K562 (cell line): ENCODE measurements at regions not wholly inside any gene's neighbourhood (a gene's known extent, or its start where the extent isn't known, plus 50 kb on each side); places are given as distances from the start of the nearest gene placed in this dataset.

ENCODE experiments used
- ATAC-seq: fragments of 200-7000 bp; cut with Tn5 transposase; 3 replicates; pipeline ENCODE4 v1.9.1; 2020; ENCODE audit warnings: moderate library complexity
- BruUV-seq: library from RNA; stranded (reverse); fragments of 400-500 nt; replicated peaks from 2 replicates; lab custom pipeline; 2021; lab: Mats Ljungman, UMichigan
- CTCF ChIA-PET: fragments of 300-600 bp; formaldehyde crosslinking; extraction: SDS; loops from one replicate; lab custom pipeline; 2021; ENCODE audit warnings: low intra/inter-chr PET ratio; lab: Yijun Ruan, JAX
- POLR2A ChIA-PET: fragments of 300-600, 350-650 bp; sonication (Branson Sonifier 250); formaldehyde crosslinking; extraction: SDS; loops from one replicate; lab custom pipeline; 2021; ENCODE audit warnings: antibody characterized with exemption, inconsistent platforms; lab: Yijun Ruan, JAX
- DNase-seq, 4 experiments: peaks; one replicate each; pipeline versions ENCODE4 v3.0.0 to v3.0.0-alpha.2; 2011 to 2018; ENCODE audit warnings: low spot score in 3 of 4, mixed read lengths in 3 of 4; ENCODE audit errors: extremely low read depth in 1 of 4
- FAIRE-seq: peaks from 2 replicates; lab custom pipeline; 2011; peaks lifted over from hg19 to GRCh38; lab: Jason Lieb, UNC
- H2AFZ ChIP-seq: 2 replicates; pipeline ENCODE4 v1.6.0; 2011; ENCODE audit warnings: low read depth, low read length, control low read depth, inconsistent platforms
- H3K27ac ChIP-seq: fragments of 200-600 bp; 3 replicates; pipeline ENCODE4 v1.8.0; 2011; ENCODE audit warnings: low read depth, mild to moderate bottlenecking, control low read depth, inconsistent platforms, low read length, moderate library complexity, mixed read lengths; ENCODE audit errors: extremely low read depth
- H3K27me3 ChIP-seq, 2 experiments: fragments of 300-600 bp in 1 of 2; 2 replicates in 1 of 2; 3 replicates in 1 of 2; pipeline versions ENCODE4 v1.6.0 to v1.8.0; 2011; ENCODE audit warnings: inconsistent platforms in 2 of 2, low read length in 2 of 2, mild to moderate bottlenecking in 1 of 2, mixed read lengths in 1 of 2, moderate library complexity in 1 of 2; ENCODE audit not compliant: control insufficient read depth in 2 of 2, insufficient read depth in 2 of 2
- H3K36me3 ChIP-seq: fragments of 300-600 bp; 3 replicates; pipeline ENCODE4 v1.8.0; 2011; ENCODE audit warnings: mild to moderate bottlenecking, low read length, inconsistent platforms; ENCODE audit not compliant: control insufficient read depth, insufficient read depth
- H3K4me1 ChIP-seq, 2 experiments: fragments of 200-600 bp in 1 of 2; replicated peaks in 1 of 2; 2 replicates in 1 of 2; 3 replicates in 1 of 2; pipeline versions ENCODE4 v1.5.1 to v1.8.0; 2011; ENCODE audit warnings: inconsistent platforms in 2 of 2, low read length in 2 of 2, mild to moderate bottlenecking in 1 of 2, mixed read lengths in 1 of 2, moderate library complexity in 1 of 2; ENCODE audit not compliant: control insufficient read depth in 2 of 2, insufficient read depth in 2 of 2
- H3K4me2 ChIP-seq: 2 replicates; pipeline ENCODE4 v1.6.1; 2011; ENCODE audit warnings: low read length, control low read depth, inconsistent platforms, mixed read lengths; ENCODE audit not compliant: insufficient read depth
- H3K4me3 ChIP-seq: fragments of 200-600 bp; sonication (generic), shearing (Covaris generic); 2 replicates; pipeline ENCODE4 v1.5.1; 2016; ENCODE audit warnings: control low read depth, inconsistent platforms
- H3K79me2 ChIP-seq: fragments of 200-600 bp; 3 replicates; pipeline ENCODE4 v1.8.0; 2011; ENCODE audit warnings: low read length, inconsistent platforms; ENCODE audit not compliant: control insufficient read depth, insufficient read depth
- H3K9ac ChIP-seq, 2 experiments: 2 replicates each; pipeline versions ENCODE4 v1.6.0 to v1.6.1; 2011; ENCODE audit warnings: low read depth in 2 of 2, low read length in 2 of 2, control low read depth in 1 of 2, inconsistent platforms in 1 of 2, mild to moderate bottlenecking in 1 of 2, mixed read lengths in 1 of 2; ENCODE audit not compliant: insufficient read depth in 1 of 2
- H3K9me1 ChIP-seq: one replicate; pipeline ENCODE4 v1.6.0; 2011; ENCODE audit warnings: inconsistent platforms, mild to moderate bottlenecking, low read length, moderate library complexity; ENCODE audit not compliant: control insufficient read depth, insufficient read depth
- H3K9me3 ChIP-seq: replicated peaks from 2 replicates; pipeline ENCODE4 v1.5.1; 2011; ENCODE audit warnings: low read depth, low read length, inconsistent platforms; ENCODE audit not compliant: control insufficient read depth, insufficient read depth
- H4K20me1 ChIP-seq: replicated peaks from 2 replicates; pipeline ENCODE4 v1.6.1; 2011; ENCODE audit warnings: low read length, inconsistent platforms, mixed read lengths; ENCODE audit not compliant: control insufficient read depth, insufficient read depth
- CSDE1 ChIP-seq, 2 experiments: fragments of 450-650 bp; IDR thresholded peaks; 2 replicates each; pipeline ENCODE4 v1.6.1; 2016; ENCODE audit warnings: mild to moderate bottlenecking in 1 of 2
- FOXK2 ChIP-seq, 2 experiments: fragments of 450-650 bp; IDR thresholded peaks in 1 of 2; conservative IDR thresholded peaks in 1 of 2; 2 replicates each; pipeline ENCODE4 v1.6.1; 2016; ENCODE audit warnings: low read depth in 2 of 2, mild to moderate bottlenecking in 1 of 2
- HBP1 ChIP-seq: fragments of 450-650 bp; formaldehyde crosslinking; IDR thresholded peaks from 2 replicates; pipeline ENCODE4 v1.4.0; 2022; ENCODE audit warnings: missing genetic modification characterization
- KLF13 ChIP-seq: fragments of 450-650 bp; IDR thresholded peaks from 2 replicates; pipeline ENCODE4 v1.6.1; 2016; ENCODE audit warnings: missing genetic modification characterization, low read depth, mild to moderate bottlenecking, missing compliant biosample characterization, moderate library complexity, borderline replicate concordance
- MXI1 ChIP-seq: IDR thresholded peaks from 2 replicates; pipeline ENCODE4 v1.6.1; 2011; ENCODE audit warnings: low read depth, mild to moderate bottlenecking, improper control_type of control experiment, low read length
- NBN ChIP-seq: fragments of 450-650 bp; IDR thresholded peaks from 2 replicates; pipeline ENCODE4 v1.6.1; 2016; ENCODE audit warnings: low read depth, mild to moderate bottlenecking
- OTX1 ChIP-seq: fragments of 450-650 bp; formaldehyde crosslinking; IDR thresholded peaks from 2 replicates; pipeline ENCODE4 v1.4.0; 2022; ENCODE audit warnings: mild to moderate bottlenecking
- PHF21A ChIP-seq: fragments of 450-650 bp; IDR thresholded peaks from 2 replicates; pipeline ENCODE4 v1.6.1; 2017; ENCODE audit warnings: low read depth, borderline replicate concordance
- ZNF311 ChIP-seq: fragments of 250-450 bp; sonication (Bioruptor Pico); IDR thresholded peaks from 2 replicates; pipeline ENCODE4 v1.4.0; 2020; ENCODE audit warnings: mild to moderate bottlenecking, moderate library complexity
- WGBS: fragments of 100-300 bp; shearing (Covaris generic); methylation state at CpG from one replicate; pipeline ENCODE4 v1.1.6; 2016; ENCODE audit warnings: low coverage, mixed read lengths; ENCODE audit not compliant: insufficient coverage; ENCODE audit errors: missing lambda C conversion rate; 5-methylcytosine and 5-hydroxymethylcytosine counted together
- in situ Hi-C: fragments of 300-500 bp; cut with MboI; formaldehyde crosslinking; loops from 4 replicates; pipeline ENCODE4 v1.15.0; 2018; ENCODE audit warnings: inconsistent platforms, mixed read lengths
- intact Hi-C: fragments of 100-400 bp; cut with micrococcal nuclease; formaldehyde crosslinking; loops from 2 replicates; pipeline ENCODE4 v1.14.2; 2022

- H3K9me1 ChIP-seq = no peaks in the 10 kb centered on the region
- H3K9me3 ChIP-seq = no peaks in the 10 kb centered on the region
- H3K36me3 ChIP-seq = no peaks in the 10 kb centered on the region
- H2AFZ ChIP-seq = no peak overlapping the region
- H3K27ac ChIP-seq = no peak overlapping the region
- H3K4me3 ChIP-seq = no peak overlapping the region
- CTCF ChIA-PET = no interaction called here
- FAIRE-seq (no peak), DNase-seq (no peak), ATAC-seq (no peak)
- no peak overlapping the region for H3K9ac ChIP-seq
- no peaks in the 10 kb centered on the region for H3K79me2 ChIP-seq
- intact Hi-C loops = no loop called here
- in situ Hi-C loops = no loop called here
- no TSS peak for BruUV-seq
- H3K27me3 ChIP-seq = no peaks in the 10 kb centered on the region
- POLR2A ChIA-PET = no interaction called here
- no peaks in the 10 kb centered on the region for H3K4me1 ChIP-seq
- no peak for TF ChIP-seq KLF13 (tag)
- no peak for TF ChIP-seq NBN
- no peak for TF ChIP-seq CSDE1 (IDR thresholded peaks at IDR 0.05)
- no peak for TF ChIP-seq MXI1
- no peak for TF ChIP-seq OTX1 (CRISPR knock-in tag)
- no peak overlapping the region for H3K4me2 ChIP-seq
- H4K20me1 ChIP-seq = no peaks in the 10 kb centered on the region
Observed at GRCh38 chr10:83849150-83849549, 290.2 kb upstream of the GHITM start.

- no peak overlapping the region for H3K9ac ChIP-seq
- H3K79me2 ChIP-seq = no peaks in the 10 kb centered on the region
- no peaks in the 10 kb centered on the region for H4K20me1 ChIP-seq
- BruUV-seq = no TSS peak
- H3K4me3 ChIP-seq = no peak overlapping the region
- DNase-seq (no peak), ATAC-seq (no peak)
- no peaks in the 10 kb centered on the region for H3K36me3 ChIP-seq
- no peak overlapping the region for H3K4me2 ChIP-seq
- in situ Hi-C loops = no loop called here
- H3K27ac ChIP-seq = no peak overlapping the region
- H3K27me3 ChIP-seq = no peaks in the 10 kb centered on the region
- 0% methylated on average over 1 of the region's 1 CpG for WGBS
- intact Hi-C loops = no loop called here
- CTCF ChIA-PET = no interaction called here
- no peak overlapping the region for H2AFZ ChIP-seq
- no peaks in the 10 kb centered on the region for H3K9me1 ChIP-seq
- no peaks in the 10 kb centered on the region for H3K4me1 ChIP-seq
- TF ChIP-seq PHF21A (no peak), ZNF311 (CRISPR knock-in tag) (no peak), FOXK2 (conservative IDR thresholded peaks at IDR 0.05 in 1 of 2, IDR thresholded peaks at IDR 0.05 in 1 of 2; ENCODE audit: low read depth in 2 of 2) (no peak), HBP1 (CRISPR knock-in tag) (no peak)
- TF ChIP-seq, all 486 proteins: peak for 0
- FAIRE-seq = no peak
- H3K9me3 ChIP-seq = no peaks in the 10 kb centered on the region
- POLR2A ChIA-PET = no interaction called here
Observed at GRCh38 chr10:83852146-83852545, 287.2 kb upstream of the GHITM start.
